HCT116 (cell line): ENCODE measurements at regions not wholly inside any gene's neighbourhood (a gene's known extent, or its start where the extent isn't known, plus 50 kb on each side); places are given as distances from the start of the nearest gene placed in this dataset.

Experiments used
- ATAC-seq: fragments of 200-7000 bp; cut with Tn5 transposase; 2 replicates; pipeline ENCODE4 v1.9.1; 2020; ENCODE audit warnings: mild to moderate bottlenecking, moderate library complexity
- BruUV-seq: library from RNA; stranded (reverse); fragments of 400-500 nt; replicated peaks from 2 replicates; lab custom pipeline; 2021; lab: Mats Ljungman, UMichigan
- CTCF ChIA-PET: fragments of 300-600 bp; sonication (Branson Sonifier 250); formaldehyde crosslinking; loops from one replicate; lab custom pipeline; 2021; ENCODE audit warnings: antibody characterized with exemption; lab: Charles Lee
- POLR2A ChIA-PET: fragments of 300-600, 350-600 bp; sonication (Branson Sonifier 250); formaldehyde crosslinking; loops from one replicate; lab custom pipeline; 2021; ENCODE audit warnings: antibody characterized with exemption; lab: Charles Lee
- RAD21 ChIA-PET, 2 experiments: fragments of 300-600 bp; sonication (Branson Sonifier 250); formaldehyde crosslinking; loops; one replicate each; lab custom pipeline; 2023; ENCODE audit warnings: low total read pairs in 2 of 2; ENCODE audit not compliant: uncharacterized antibody in 2 of 2, unreplicated experiment in 2 of 2, low non-redundant PET in 1 of 2; lab: Charles Lee
- DNase-seq: peaks from one replicate; pipeline ENCODE4 v3.0.0-alpha.2; 2010; ENCODE audit warnings: low read depth, low spot score
- H2AFZ ChIP-seq: fragments of 200-600 bp; shearing (Covaris generic), sonication (generic); 2 replicates; pipeline ENCODE4 v1.6.1; 2017; ENCODE audit warnings: low read depth, mixed run types, mixed read lengths, antibody characterized with exemption, low read length; ENCODE audit not compliant: poor library complexity, severe bottlenecking
- H3K27ac ChIP-seq: 2 replicates; pipeline ENCODE4 v1.5.1; 2012; ENCODE audit warnings: low read depth, low read length
- H3K27me3 ChIP-seq: fragments of 200-600 bp; sonication (generic); 2 replicates; pipeline ENCODE4 v1.6.1; 2016; ENCODE audit warnings: mixed run types, low read length, mixed read lengths; ENCODE audit not compliant: insufficient read depth
- H3K36me3 ChIP-seq, 2 experiments: fragments of 200-500 bp in 1 of 2; fragments of 200-600 bp in 1 of 2; sonication (Bioruptor generic) in 1 of 2; sonication (generic) in 1 of 2; 2 replicates each; pipeline versions ENCODE4 v1.5.1 to v1.6.1; 2014 to 2016; ENCODE audit warnings: low read length in 2 of 2, inconsistent platforms in 1 of 2, mixed read lengths in 1 of 2, mixed run types in 1 of 2; ENCODE audit not compliant: insufficient read depth in 2 of 2, control insufficient read depth in 1 of 2
- H3K4me1 ChIP-seq, 2 experiments: fragments of 200-600 bp in 1 of 2; sonication (generic) in 1 of 2; 2 replicates each; pipeline versions ENCODE4 v1.5.1 to v1.6.1; 2012 to 2017; ENCODE audit warnings: low read length in 2 of 2, inconsistent platforms in 1 of 2, mild to moderate bottlenecking in 1 of 2, mixed read lengths in 1 of 2, mixed run types in 1 of 2, moderate library complexity in 1 of 2; ENCODE audit not compliant: insufficient read depth in 2 of 2, control insufficient read depth in 1 of 2
- H3K4me2 ChIP-seq: fragments of 200-600 bp; sonication (generic); 2 replicates; pipeline ENCODE4 v1.6.1; 2017; ENCODE audit warnings: mixed run types, low read length, mixed read lengths
- H3K4me3 ChIP-seq, 2 experiments: fragments of 200-600 bp in 1 of 2; sonication (generic) in 1 of 2; replicated peaks in 1 of 2; 2 replicates each; pipeline ENCODE4 v1.5.1; 2011 to 2016; ENCODE audit warnings: low read length in 2 of 2, control low read depth in 1 of 2, low read depth in 1 of 2, mild to moderate bottlenecking in 1 of 2, mixed read lengths in 1 of 2, mixed run types in 1 of 2
- H3K79me2 ChIP-seq: fragments of 200-600 bp; sonication (generic); 2 replicates; pipeline ENCODE4 v1.6.1; 2017; ENCODE audit warnings: mild to moderate bottlenecking, mixed run types, low read length, moderate library complexity, mixed read lengths; ENCODE audit not compliant: insufficient read depth
- H3K9ac ChIP-seq: fragments of 200-600 bp; sonication (generic); 2 replicates; pipeline ENCODE4 v1.6.1; 2016; ENCODE audit warnings: low read length, mixed read lengths
- H3K9me2 ChIP-seq: fragments of 200-600 bp; sonication (generic), shearing (Covaris generic); 2 replicates; pipeline ENCODE4 v1.6.1; 2017; ENCODE audit warnings: mixed run types, mild to moderate bottlenecking, moderate library complexity; ENCODE audit not compliant: insufficient read depth
- H3K9me3 ChIP-seq, 2 experiments: fragments of 200-500 bp in 1 of 2; fragments of 200-600 bp in 1 of 2; sonication (Bioruptor generic) in 1 of 2; sonication (generic) in 1 of 2; 2 replicates each; pipeline ENCODE4 v1.6.1; 2014 to 2017; ENCODE audit warnings: low read length in 2 of 2, mixed read lengths in 2 of 2, inconsistent platforms in 1 of 2, low read depth in 1 of 2, mild to moderate bottlenecking in 1 of 2, mixed run types in 1 of 2, moderate library complexity in 1 of 2; ENCODE audit not compliant: control insufficient read depth in 1 of 2, insufficient read depth in 1 of 2
- H4K20me1 ChIP-seq: fragments of 200-600 bp; sonication (generic), shearing (Covaris generic); 2 replicates; pipeline ENCODE4 v1.6.1; 2017; ENCODE audit warnings: mixed run types, mild to moderate bottlenecking, moderate library complexity; ENCODE audit not compliant: insufficient read depth
- CBX3 ChIP-seq: IDR thresholded peaks from 2 replicates; pipeline ENCODE4 v1.6.1; 2012; ENCODE audit warnings: low read depth
- CTCF ChIP-seq, 3 experiments: fragments of 200-600 bp in 1 of 3; sonication (generic) in 1 of 3; IDR thresholded peaks in 2 of 3; conservative IDR thresholded peaks in 1 of 3; 2 replicates each; pipeline ENCODE4 v1.5.1; 2012 to 2017; ENCODE audit warnings: low read depth in 2 of 3, low read length in 2 of 3, antibody characterized with exemption in 1 of 3, borderline replicate concordance in 1 of 3, control low read depth in 1 of 3, mild to moderate bottlenecking in 1 of 3, mixed read lengths in 1 of 3, mixed run types in 1 of 3, moderate library complexity in 1 of 3; ENCODE audit not compliant: insufficient read depth in 1 of 3
- EGR1 ChIP-seq: IDR thresholded peaks from 2 replicates; pipeline ENCODE4 v1.6.1; 2012; ENCODE audit warnings: low read depth
- ELF1 ChIP-seq: IDR thresholded peaks from 2 replicates; pipeline ENCODE4 v1.6.1; 2012; ENCODE audit warnings: low read depth, borderline replicate concordance
- EZH2 ChIP-seq: fragments of 200-600 bp; sonication (generic); IDR thresholded peaks from 2 replicates; pipeline ENCODE4 v1.6.1; 2017; ENCODE audit warnings: antibody characterized with exemption, mixed run types
- EZH2phosphoT487 ChIP-seq: fragments of 200-600 bp; IDR thresholded peaks from 2 replicates; pipeline ENCODE4 v1.6.1; 2018; ENCODE audit warnings: antibody characterized with exemption, borderline replicate concordance
- JUND ChIP-seq: IDR thresholded peaks from 2 replicates; pipeline ENCODE4 v1.6.1; 2012
- POLR2A ChIP-seq: IDR thresholded peaks from 2 replicates; pipeline ENCODE4 v1.7.0; 2011; ENCODE audit warnings: borderline replicate concordance; ENCODE audit not compliant: insufficient read depth, insufficient read length; ENCODE audit errors: extremely low read depth
- POLR2AphosphoS5 ChIP-seq: IDR thresholded peaks from 2 replicates; pipeline ENCODE4 v1.6.1; 2011; ENCODE audit warnings: mild to moderate bottlenecking, low read depth, low read length, moderate library complexity
- RAD21 ChIP-seq: IDR thresholded peaks from 2 replicates; pipeline ENCODE4 v1.6.1; 2012; ENCODE audit warnings: low read depth, mild to moderate bottlenecking
- SRF ChIP-seq: IDR thresholded peaks from 2 replicates; pipeline ENCODE4 v1.6.1; 2012; ENCODE audit warnings: low read depth
- YY1 ChIP-seq: IDR thresholded peaks from 2 replicates; pipeline ENCODE4 v1.6.1; 2011; ENCODE audit warnings: low read length, low read depth, moderate library complexity, mild to moderate bottlenecking; ENCODE audit not compliant: insufficient replicate concordance; ENCODE audit errors: extremely low read depth
- ZNF274 ChIP-seq: fragments of 200-500 bp; sonication (Bioruptor generic); IDR thresholded peaks from 2 replicates; pipeline ENCODE4 v1.6.1; 2014; ENCODE audit warnings: mild to moderate bottlenecking, low read depth, low read length, inconsistent platforms
- intact Hi-C: fragments of 100-400 bp; cut with micrococcal nuclease; formaldehyde crosslinking; loops from 2 replicates; pipeline ENCODE4 v1.10.0; 2022
- TF ChIP-seq, protein P1 (sequence below): IDR thresholded peaks from 2 replicates; pipeline ENCODE4 v1.6.1; 2011; ENCODE audit warnings: mild to moderate bottlenecking, low read length, moderate library complexity; ENCODE audit not compliant: insufficient replicate concordance; ENCODE audit errors: extremely low read depth

GRCh38 chr4:106851726-106852125 lies 184.4 kb downstream of the DKK2 start:
- no peaks in the 10 kb centered on the region for H3K79me2 ChIP-seq
- intact Hi-C loops = no loop called here

More at GRCh38 chr4:106851726-106852125, 184.4 kb downstream of the DKK2 start:
- Histone ChIP-seq H3K4me3 (no peak overlapping the region), H3K9ac (no peak overlapping the region)
- POLR2A ChIA-PET = no interaction called here
- TF ChIP-seq CBX3 = no peak
- TF ChIP-seq, protein P1, sequence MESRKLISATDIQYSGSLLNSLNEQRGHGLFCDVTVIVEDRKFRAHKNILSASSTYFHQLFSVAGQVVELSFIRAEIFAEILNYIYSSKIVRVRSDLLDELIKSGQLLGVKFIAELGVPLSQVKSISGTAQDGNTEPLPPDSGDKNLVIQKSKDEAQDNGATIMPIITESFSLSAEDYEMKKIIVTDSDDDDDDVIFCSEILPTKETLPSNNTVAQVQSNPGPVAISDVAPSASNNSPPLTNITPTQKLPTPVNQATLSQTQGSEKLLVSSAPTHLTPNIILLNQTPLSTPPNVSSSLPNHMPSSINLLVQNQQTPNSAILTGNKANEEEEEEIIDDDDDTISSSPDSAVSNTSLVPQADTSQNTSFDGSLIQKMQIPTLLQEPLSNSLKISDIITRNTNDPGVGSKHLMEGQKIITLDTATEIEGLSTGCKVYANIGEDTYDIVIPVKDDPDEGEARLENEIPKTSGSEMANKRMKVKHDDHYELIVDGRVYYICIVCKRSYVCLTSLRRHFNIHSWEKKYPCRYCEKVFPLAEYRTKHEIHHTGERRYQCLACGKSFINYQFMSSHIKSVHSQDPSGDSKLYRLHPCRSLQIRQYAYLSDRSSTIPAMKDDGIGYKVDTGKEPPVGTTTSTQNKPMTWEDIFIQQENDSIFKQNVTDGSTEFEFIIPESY = no peak
- no peak for TF ChIP-seq ZNF274
- no peak for TF ChIP-seq YY1
- no peak for TF ChIP-seq RAD21
- no peak for TF ChIP-seq ELF1
- TF ChIP-seq EZH2phosphoT487 = no peak
- no peak for TF ChIP-seq POLR2AphosphoS5
- no peak for TF ChIP-seq POLR2A
- TF ChIP-seq JUND = no peak
- no peak for TF ChIP-seq EGR1
- no peak for TF ChIP-seq CTCF (IDR thresholded peaks at IDR 0.05 in 2 of 3, conservative IDR thresholded peaks at IDR 0.05 in 1 of 3; ENCODE audit: borderline replicate concordance in 1 of 3, insufficient read depth in 1 of 3, low read depth in 2 of 3, low read length in 2 of 3)
- TF ChIP-seq SRF = no peak
- TF ChIP-seq EZH2 = no peak
- TF ChIP-seq, all 23 proteins: peak for 0
- no peaks in the 10 kb centered on the region for H3K36me3 ChIP-seq
- H3K4me1 ChIP-seq = no peaks in the 10 kb centered on the region
- no peaks in the 10 kb centered on the region for H3K9me3 ChIP-seq
- DNase-seq (no peak), ATAC-seq (no peak)
- no peak overlapping the region for H3K4me2 ChIP-seq
- no peaks in the 10 kb centered on the region for H3K9me2 ChIP-seq
- no peaks in the 10 kb centered on the region for H4K20me1 ChIP-seq
- BruUV-seq = no TSS peak
- peak overlapping the region; percentile 22 for H2AFZ ChIP-seq
- no peak overlapping the region for H3K27ac ChIP-seq
- no peaks in the 10 kb centered on the region for H3K27me3 ChIP-seq
- CTCF ChIA-PET = no interaction called here
- RAD21 ChIA-PET = no interaction called here
